IMR-90 (cell line): ENCODE measurements at regions not wholly inside any gene's neighbourhood (a gene's known extent, or its start where the extent isn't known, plus 50 kb on each side); places are given as distances from the start of the nearest gene placed in this dataset.

Source experiments
- ATAC-seq: fragments of 200-7000 bp; cut with Tn5 transposase; 2 replicates; pipeline ENCODE4 v1.9.1; 2020; ENCODE audit warnings: low read depth, mild to moderate bottlenecking, moderate library complexity
- BruUV-seq: library from RNA; stranded (reverse); fragments of 400-500 nt; replicated peaks from 2 replicates; lab custom pipeline; 2021; lab: Mats Ljungman, UMichigan
- CTCF ChIA-PET: fragments of 300-600 bp; formaldehyde crosslinking; extraction: SDS; loops from one replicate; lab custom pipeline; 2021; ENCODE audit warnings: antibody characterized with exemption; lab: Yijun Ruan, JAX
- POLR2A ChIA-PET: fragments of 300-600 bp; sonication (Branson Sonifier 250); formaldehyde crosslinking; loops from one replicate; lab custom pipeline; 2022; ENCODE audit warnings: antibody characterized with exemption; ENCODE audit not compliant: unreplicated experiment; lab: Charles Lee
- DNase-seq: peaks from one replicate; pipeline ENCODE4 v3.0.0; 2013
- H2AFZ ChIP-seq: replicated peaks from 2 replicates; pipeline ENCODE3; 2013; ENCODE audit warnings: low read length, mild to moderate bottlenecking; ENCODE audit not compliant: poor library complexity
- H2AK5ac ChIP-seq: 2 replicates; pipeline ENCODE4 v1.6.1; 2013; ENCODE audit warnings: low read depth, low read length, inconsistent platforms
- H2AK9ac ChIP-seq: replicated peaks from 2 replicates; pipeline ENCODE3; 2013; ENCODE audit warnings: mild to moderate bottlenecking, low read depth, low read length, moderate library complexity; ENCODE audit not compliant: poor library complexity
- H2BK120ac ChIP-seq: 2 replicates; pipeline ENCODE4 v1.6.1; 2013; ENCODE audit warnings: low read depth, low read length, inconsistent platforms
- H2BK15ac ChIP-seq: 3 replicates; pipeline ENCODE4 v1.6.1; 2013; ENCODE audit warnings: low read depth, low read length, inconsistent platforms
- H2BK20ac ChIP-seq: 2 replicates; pipeline ENCODE4 v1.6.1; 2013; ENCODE audit warnings: low read depth, mild to moderate bottlenecking, inconsistent platforms, low read length, moderate library complexity
- H2BK5ac ChIP-seq: 2 replicates; pipeline ENCODE4 v1.6.1; 2013; ENCODE audit warnings: mild to moderate bottlenecking, low read depth, low read length, inconsistent platforms; ENCODE audit not compliant: poor library complexity, severe bottlenecking
- H3K14ac ChIP-seq: replicated peaks from 2 replicates; pipeline ENCODE4 v1.6.1; 2013; ENCODE audit warnings: low read depth, low read length, inconsistent platforms
- H3K18ac ChIP-seq: 2 replicates; pipeline ENCODE4 v1.6.1; 2013; ENCODE audit warnings: low read depth, low read length, control low read depth
- H3K23ac ChIP-seq: 2 replicates; pipeline ENCODE4 v1.6.1; 2013; ENCODE audit warnings: low read depth, low read length, inconsistent platforms
- H3K27ac ChIP-seq: 2 replicates; pipeline ENCODE4 v1.5.1; 2013; ENCODE audit warnings: mild to moderate bottlenecking, control low read depth, low read length; ENCODE audit not compliant: insufficient read depth
- H3K27me3 ChIP-seq: 2 replicates; pipeline ENCODE4 v1.6.1; 2013; ENCODE audit warnings: low read length; ENCODE audit not compliant: control insufficient read depth, insufficient read depth
- H3K36me3 ChIP-seq: 2 replicates; pipeline ENCODE4 v1.6.1; 2013; ENCODE audit warnings: low read length, mixed read lengths; ENCODE audit not compliant: control insufficient read depth, insufficient read depth
- H3K4ac ChIP-seq: 2 replicates; pipeline ENCODE4 v1.6.1; 2013; ENCODE audit warnings: low read depth, low read length, inconsistent platforms
- H3K4me1 ChIP-seq: 2 replicates; pipeline ENCODE4 v1.6.1; 2013; ENCODE audit warnings: low read length, mixed read lengths; ENCODE audit not compliant: control insufficient read depth, insufficient read depth
- H3K4me2 ChIP-seq: 2 replicates; pipeline ENCODE4 v1.6.1; 2013; ENCODE audit warnings: low read depth, mild to moderate bottlenecking, control low read depth, low read length, moderate library complexity
- H3K4me3 ChIP-seq: 2 replicates; pipeline ENCODE4 v1.5.1; 2013; ENCODE audit warnings: low read depth, mild to moderate bottlenecking, control low read depth, low read length, moderate library complexity; ENCODE audit not compliant: insufficient read depth
- H3K56ac ChIP-seq: 2 replicates; pipeline ENCODE4 v1.6.1; 2013; ENCODE audit warnings: low read length, inconsistent platforms; ENCODE audit not compliant: insufficient read depth; ENCODE audit errors: extremely low read depth
- H3K79me1 ChIP-seq, 2 experiments: 2 replicates each; pipeline ENCODE4 v1.6.1; 2013; ENCODE audit warnings: low read length in 2 of 2, inconsistent platforms in 1 of 2, low read depth in 1 of 2
- H3K9ac ChIP-seq: 2 replicates; pipeline ENCODE4 v1.6.1; 2013; ENCODE audit warnings: low read depth, low read length, control low read depth
- H3K9me1 ChIP-seq: 2 replicates; pipeline ENCODE4 v1.6.1; 2013; ENCODE audit warnings: low read length, inconsistent platforms; ENCODE audit not compliant: insufficient read depth
- H3K9me3 ChIP-seq: 2 replicates; pipeline ENCODE4 v1.6.1; 2013; ENCODE audit warnings: low read length; ENCODE audit not compliant: control insufficient read depth, insufficient read depth
- H4K20me1 ChIP-seq: 2 replicates; pipeline ENCODE4 v1.6.1; 2013; ENCODE audit warnings: low read length, inconsistent platforms; ENCODE audit not compliant: insufficient read depth
- H4K5ac ChIP-seq: 2 replicates; pipeline ENCODE4 v1.6.1; 2013; ENCODE audit warnings: mild to moderate bottlenecking, low read depth, low read length, control low read depth
- H4K8ac ChIP-seq, 2 experiments: 2 replicates each; pipeline ENCODE4 v1.6.1; 2013; ENCODE audit warnings: low read depth in 2 of 2, low read length in 2 of 2, control low read depth in 1 of 2, inconsistent platforms in 1 of 2
- H4K91ac ChIP-seq: 2 replicates; pipeline ENCODE4 v1.6.1; 2013; ENCODE audit warnings: low read depth, low read length, inconsistent platforms; ENCODE audit not compliant: insufficient read depth
- NFE2L2 ChIP-seq: fragments of 150-350 bp; IDR thresholded peaks from 2 replicates; pipeline ENCODE4 v1.6.1; 2016; ENCODE audit warnings: low read depth, mild to moderate bottlenecking, low read length
- WGBS, 2 experiments: methylation state at CpG; one replicate each; pipeline versions ENCODE4 v1.1.5 to v1.1.7; 2013; ENCODE audit warnings: missing lambda C conversion rate in 2 of 2; ENCODE audit not compliant: insufficient read length in 1 of 2; ENCODE audit errors: extremely low coverage in 2 of 2; 5-methylcytosine and 5-hydroxymethylcytosine counted together
- dilution Hi-C: fragments of 300-500 bp; cut with HindIII; formaldehyde crosslinking; loops from one replicate; pipeline ENCODE4 v1.14.3; 2018; ENCODE audit warnings: low sequenced_read_pairs; ENCODE audit not compliant: unreplicated experiment
- in situ Hi-C: fragments of 300-500 bp; cut with MboI; formaldehyde crosslinking; loops from 3 replicates; pipeline ENCODE4 v1.14.3; 2019; ENCODE audit warnings: low sequenced_read_pairs, inconsistent platforms, mixed read lengths
- intact Hi-C: fragments of 100-400 bp; cut with micrococcal nuclease; formaldehyde crosslinking; loops from 2 replicates; pipeline ENCODE4 v1.10.0; 2022

GRCh38 chr4:60721685-60722084, 478.4 kb upstream of the ADGRL3 start:
- BruUV-seq: no TSS peak
- dilution Hi-C loops: no loop called here
- ATAC-seq: no peak

More at GRCh38 chr4:60721685-60722084, 478.4 kb upstream of the ADGRL3 start:
- no peaks in the 10 kb centered on the region for H3K27me3 ChIP-seq
- H3K27ac ChIP-seq: peak overlapping the region; percentile 57; the same call in 1 of the 2 replicates
- H2BK20ac ChIP-seq: peak overlapping the region; percentile 85
- H3K4ac ChIP-seq: peak overlapping the region; percentile 64; the same call in 1 of the 2 replicates
- H4K5ac ChIP-seq: peak overlapping the region; percentile 75
- peak overlapping the region; percentile 37; the same call in 1 of the 2 replicates for H3K14ac ChIP-seq
- no peak for TF ChIP-seq NFE2L2
- no peak overlapping the region for H2AFZ ChIP-seq
- peak overlapping the region; percentile 44; the same call in 1 of the 2 replicates for H3K4me2 ChIP-seq
- H2BK15ac ChIP-seq: peak overlapping the region; percentile 91; the same call in 2 of the 3 replicates
- H3K4me3 ChIP-seq: no peak overlapping the region
- H3K4me1 ChIP-seq: peaks cover 14% of the 10 kb centered on the region
- no peaks in the 10 kb centered on the region for H3K79me1 ChIP-seq
- H3K9ac ChIP-seq: peak overlapping the region; percentile 36; the same call in 1 of the 2 replicates
- peak overlapping the region; percentile 79 for H2BK120ac ChIP-seq
- peak overlapping the region; percentile 75 to 86; a peak in 3 of 4 replicates for H4K8ac ChIP-seq
- CTCF ChIA-PET: no interaction called here
- DNase-seq: no peak
- no peaks in the 10 kb centered on the region for H3K36me3 ChIP-seq
- POLR2A ChIA-PET: no interaction called here
- no peaks in the 10 kb centered on the region for H4K20me1 ChIP-seq
- in situ Hi-C loops: no loop called here
- H3K56ac ChIP-seq: 0 out of 2 replicates have a peak overlapping the region, but pooled peaks have one; percentile 52
- peak overlapping the region; percentile 95 for H2BK5ac ChIP-seq
- WGBS, 2 experiments: no CpG with 5 or more reads among the region's 1 CpG
- H3K9me3 ChIP-seq: no peaks in the 10 kb centered on the region
- peak overlapping the region; percentile 94 for H3K18ac ChIP-seq
- peak overlapping the region; percentile 66; the same call in 1 of the 2 replicates for H4K91ac ChIP-seq
- intact Hi-C loops: no loop called here
- no peaks in the 10 kb centered on the region for H3K9me1 ChIP-seq
- no peak overlapping the region for H2AK9ac ChIP-seq
- H2AK5ac ChIP-seq: no peak overlapping the region
- H3K23ac ChIP-seq: no peak overlapping the region
